ENCODE measurements at regions not wholly inside any gene's neighbourhood (a gene's known extent, or its start where the extent isn't known, plus 50 kb on each side); places are given as distances from the start of the nearest gene placed in this dataset.

DNA sequence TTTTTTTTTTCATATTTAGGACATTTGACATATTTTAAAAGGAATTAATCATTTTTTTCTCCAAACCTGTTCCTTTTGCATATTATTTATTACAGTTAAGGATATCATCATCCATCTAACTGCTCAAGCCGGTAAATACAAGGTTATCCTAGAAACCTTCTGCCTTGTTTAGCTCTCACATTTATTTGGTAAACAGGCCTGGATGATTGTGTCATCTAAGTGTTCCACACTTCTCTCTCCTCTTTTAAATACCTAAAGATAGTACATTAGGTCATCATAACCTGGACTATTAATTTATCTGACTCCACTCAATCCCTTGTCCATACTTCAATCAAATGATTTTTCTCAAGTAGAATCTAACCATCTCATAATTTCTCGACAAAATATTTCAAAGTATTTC is 511.7 kb upstream of the KLHL1 start:
- TF ChIP-seq, protein P1, sequence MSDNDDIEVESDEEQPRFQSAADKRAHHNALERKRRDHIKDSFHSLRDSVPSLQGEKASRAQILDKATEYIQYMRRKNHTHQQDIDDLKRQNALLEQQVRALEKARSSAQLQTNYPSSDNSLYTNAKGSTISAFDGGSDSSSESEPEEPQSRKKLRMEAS (IDR thresholded peaks at IDR 0.05; ENCODE audit: low read depth, low read length): no peak
- TF ChIP-seq, protein P2, sequence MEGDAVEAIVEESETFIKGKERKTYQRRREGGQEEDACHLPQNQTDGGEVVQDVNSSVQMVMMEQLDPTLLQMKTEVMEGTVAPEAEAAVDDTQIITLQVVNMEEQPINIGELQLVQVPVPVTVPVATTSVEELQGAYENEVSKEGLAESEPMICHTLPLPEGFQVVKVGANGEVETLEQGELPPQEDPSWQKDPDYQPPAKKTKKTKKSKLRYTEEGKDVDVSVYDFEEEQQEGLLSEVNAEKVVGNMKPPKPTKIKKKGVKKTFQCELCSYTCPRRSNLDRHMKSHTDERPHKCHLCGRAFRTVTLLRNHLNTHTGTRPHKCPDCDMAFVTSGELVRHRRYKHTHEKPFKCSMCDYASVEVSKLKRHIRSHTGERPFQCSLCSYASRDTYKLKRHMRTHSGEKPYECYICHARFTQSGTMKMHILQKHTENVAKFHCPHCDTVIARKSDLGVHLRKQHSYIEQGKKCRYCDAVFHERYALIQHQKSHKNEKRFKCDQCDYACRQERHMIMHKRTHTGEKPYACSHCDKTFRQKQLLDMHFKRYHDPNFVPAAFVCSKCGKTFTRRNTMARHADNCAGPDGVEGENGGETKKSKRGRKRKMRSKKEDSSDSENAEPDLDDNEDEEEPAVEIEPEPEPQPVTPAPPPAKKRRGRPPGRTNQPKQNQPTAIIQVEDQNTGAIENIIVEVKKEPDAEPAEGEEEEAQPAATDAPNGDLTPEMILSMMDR (IDR thresholded peaks at IDR 0.05; ENCODE audit: low read depth, low read length): no peak
- TF ChIP-seq POLR2A (IDR thresholded peaks at IDR 0.05; ENCODE audit: extremely low read depth, insufficient read length) (no peak), MYC (IDR thresholded peaks at IDR 0.05; ENCODE audit: low read depth, low read length) (no peak)
- no peak for DNase-seq (ENCODE audit: low read depth)
- no peak overlapping the region for H3K4me3 ChIP-seq (ENCODE audit: low read depth, low read length)

DNA sequence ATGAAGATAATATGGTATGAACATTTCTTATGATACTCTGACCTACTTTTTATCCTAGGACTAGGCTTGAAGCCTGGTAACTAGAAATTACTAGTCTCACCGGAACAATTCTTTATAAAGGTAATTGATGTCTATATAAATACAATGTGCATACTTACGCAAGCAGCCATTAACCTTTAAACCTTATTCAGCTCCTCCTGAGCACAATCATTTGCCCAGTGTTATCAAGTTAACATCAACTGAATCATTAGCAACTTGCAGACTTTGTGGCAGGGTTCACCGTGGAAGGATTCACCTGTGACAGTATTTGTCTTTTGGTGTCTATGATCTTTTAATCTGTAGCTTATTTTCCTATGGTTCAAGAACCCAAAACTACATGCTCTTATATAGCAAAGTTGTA is 508.6 kb upstream of the KLHL1 start:
- TF ChIP-seq POLR2A (IDR thresholded peaks at IDR 0.05; ENCODE audit: extremely low read depth, insufficient read length) (no peak), MYC (IDR thresholded peaks at IDR 0.05; ENCODE audit: low read depth, low read length) (no peak)
- TF ChIP-seq, protein P2 (IDR thresholded peaks at IDR 0.05; ENCODE audit: low read depth, low read length): no peak
- TF ChIP-seq, protein P1 (IDR thresholded peaks at IDR 0.05; ENCODE audit: low read depth, low read length): no peak

GRCh38 chr13:70613295-70613694 is 505.0 kb upstream of the KLHL1 start:
- TF ChIP-seq, protein P2 (IDR thresholded peaks at IDR 0.05; ENCODE audit: low read depth, low read length): peak; percentile 6
- TF ChIP-seq, protein P1 (IDR thresholded peaks at IDR 0.05; ENCODE audit: low read depth, low read length): no peak
- no peak for TF ChIP-seq POLR2A (IDR thresholded peaks at IDR 0.05; ENCODE audit: extremely low read depth, insufficient read length)
- TF ChIP-seq MYC (IDR thresholded peaks at IDR 0.05; ENCODE audit: low read depth, low read length): no peak
- H3K4me3 ChIP-seq (ENCODE audit: low read depth, low read length): no peak overlapping the region
- DNase-seq (ENCODE audit: low read depth): peak; percentile 5

More for the DNA sequence above, 508.6 kb upstream of the KLHL1 start:
- DNase-seq (ENCODE audit: low read depth): no peak
- no peak overlapping the region for H3K4me3 ChIP-seq (ENCODE audit: low read depth, low read length)

DNA sequence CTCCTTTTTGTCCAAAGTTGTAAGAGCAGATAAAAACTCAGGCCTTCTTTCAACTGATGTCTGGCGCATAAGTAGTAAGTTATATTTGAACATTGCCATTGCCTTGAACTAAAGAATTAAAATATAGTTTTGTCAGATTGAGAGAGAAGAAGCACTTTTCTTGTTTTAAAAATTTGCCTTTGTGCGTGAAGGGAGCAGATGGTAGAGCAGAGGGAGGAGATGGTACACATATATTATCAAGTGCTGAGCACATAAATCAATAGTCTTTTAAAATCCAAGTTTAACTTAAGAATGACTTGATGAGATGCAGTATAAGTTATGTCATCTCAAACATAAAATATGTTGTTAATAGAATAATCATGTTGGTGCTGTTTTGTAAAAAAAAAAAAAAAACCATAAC is 504.6 kb upstream of the KLHL1 start:
- no peak overlapping the region for H3K4me3 ChIP-seq (ENCODE audit: low read depth, low read length)
- DNase-seq (ENCODE audit: low read depth): no peak
- TF ChIP-seq MYC (IDR thresholded peaks at IDR 0.05; ENCODE audit: low read depth, low read length) (no peak), POLR2A (IDR thresholded peaks at IDR 0.05; ENCODE audit: extremely low read depth, insufficient read length) (no peak)
- TF ChIP-seq, protein P2 (IDR thresholded peaks at IDR 0.05; ENCODE audit: low read depth, low read length): no peak
- TF ChIP-seq, protein P1 (IDR thresholded peaks at IDR 0.05; ENCODE audit: low read depth, low read length): no peak

DNA sequence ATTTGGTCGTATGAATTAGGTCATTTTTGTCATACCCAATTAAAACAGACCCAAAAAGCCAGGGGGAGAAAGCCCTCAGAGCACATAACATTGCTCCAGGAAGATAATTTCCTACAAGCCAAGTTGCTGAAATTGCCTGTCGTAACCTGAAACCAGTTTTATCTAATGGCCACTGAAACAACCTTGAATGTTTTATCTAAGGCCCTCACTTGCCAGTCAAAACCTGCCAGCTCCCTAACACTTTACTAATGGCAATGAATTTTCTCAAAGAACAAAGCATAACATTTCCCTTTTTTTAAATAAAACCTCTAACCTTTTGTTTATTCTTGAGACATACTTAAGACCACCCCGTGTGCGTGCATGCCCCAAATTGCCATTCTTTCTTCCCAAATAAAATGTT is 496.2 kb upstream of the KLHL1 start:
- DNase-seq (ENCODE audit: low read depth): no peak
- no peak overlapping the region for H3K4me3 ChIP-seq (ENCODE audit: low read depth, low read length)
- TF ChIP-seq MYC (IDR thresholded peaks at IDR 0.05; ENCODE audit: low read depth, low read length) (no peak), POLR2A (IDR thresholded peaks at IDR 0.05; ENCODE audit: extremely low read depth, insufficient read length) (no peak)
- TF ChIP-seq, protein P2 (IDR thresholded peaks at IDR 0.05; ENCODE audit: low read depth, low read length): no peak
- TF ChIP-seq, protein P1 (IDR thresholded peaks at IDR 0.05; ENCODE audit: low read depth, low read length): no peak

Data from NB4 (cell line).